ENCODE measurements at regions not wholly inside any gene's neighbourhood (a gene's known extent, or its start where the extent isn't known, plus 50 kb on each side); places are given as distances from the start of the nearest gene placed in this dataset.

- Histone ChIP-seq H3K36me3 (ENCODE audit: control insufficient read depth, insufficient read depth, low read length) (no peaks in the 10 kb centered on the region), H3K4me1 (ENCODE audit: control insufficient read depth, insufficient read depth, low read length) (no peaks in the 10 kb centered on the region), H3K27ac (ENCODE audit: low read length) (no peak overlapping the region), H3K9me3 (ENCODE audit: control insufficient read depth, insufficient read depth, low read length) (peaks cover 4% of the 10 kb centered on the region), H3K27me3 (ENCODE audit: control insufficient read depth, insufficient read depth, low read length) (no peaks in the 10 kb centered on the region), H3K4me3 (ENCODE audit: low read length) (no peak overlapping the region)
- no peak for TF ChIP-seq CTCF (IDR thresholded peaks at IDR 0.05)
- Mint-ChIP-seq H3K9me3 (peaks cover 3 to 11% of the 10 kb centered on the region in 2 donors), H3K36me3 (no peaks in the 10 kb centered on the region), H3K4me3 (no peak overlapping the region), H3K27me3 (ENCODE audit: low read depth in 2 of 2) (no peaks in the 10 kb centered on the region), H3K27ac (no peak overlapping the region), H3K4me1 (no peaks in the 10 kb centered on the region)
- 57% methylated on average over 4 of the region's 5 CpGs for WGBS (ENCODE audit: insufficient coverage)
- DNase-seq (no peak), ATAC-seq (no peak)
- intact Hi-C loops (cut with micrococcal nuclease): no loop called here
Measured at GRCh38 chr17:13135506-13135905, 117.7 kb upstream of the ELAC2 start.

GRCh38 chr17:13134076-13134475, 116.2 kb upstream of the ELAC2 start:
- H3K36me3 ChIP-seq (ENCODE audit: control insufficient read depth, insufficient read depth, low read length): no peaks in the 10 kb centered on the region
- H3K27me3 ChIP-seq (ENCODE audit: control insufficient read depth, insufficient read depth, low read length): no peaks in the 10 kb centered on the region
- TF ChIP-seq CTCF (IDR thresholded peaks at IDR 0.05): no peak
- H3K36me3 Mint-ChIP-seq: no peaks in the 10 kb centered on the region
- H3K4me3 ChIP-seq (ENCODE audit: low read length): no peak overlapping the region
- H3K27me3 Mint-ChIP-seq (ENCODE audit: low read depth in 2 of 2): no peaks in the 10 kb centered on the region
- intact Hi-C loops (cut with micrococcal nuclease): no loop called here
- no peak for ATAC-seq
- H3K4me1 Mint-ChIP-seq: no peaks in the 10 kb centered on the region
- DNase-seq: no peak
- no peak overlapping the region for H3K4me3 Mint-ChIP-seq
- WGBS (ENCODE audit: insufficient coverage): 35% methylated on average over 1 of the region's 1 CpG
- H3K9me3 Mint-ChIP-seq: peaks cover 0 to 9% of the 10 kb centered on the region in 2 donors
- no peak overlapping the region for H3K27ac Mint-ChIP-seq
- H3K9me3 ChIP-seq (ENCODE audit: control insufficient read depth, insufficient read depth, low read length): peaks cover 4% of the 10 kb centered on the region
- no peak overlapping the region for H3K27ac ChIP-seq (ENCODE audit: low read length)
- H3K4me1 ChIP-seq (ENCODE audit: control insufficient read depth, insufficient read depth, low read length): no peaks in the 10 kb centered on the region

- Histone ChIP-seq H3K36me3 (ENCODE audit: control insufficient read depth, insufficient read depth, low read length) (no peaks in the 10 kb centered on the region), H3K27ac (ENCODE audit: low read length) (no peak overlapping the region), H3K27me3 (ENCODE audit: control insufficient read depth, insufficient read depth, low read length) (no peaks in the 10 kb centered on the region), H3K4me3 (ENCODE audit: low read length) (no peak overlapping the region), H3K9me3 (ENCODE audit: control insufficient read depth, insufficient read depth, low read length) (no peaks in the 10 kb centered on the region), H3K4me1 (ENCODE audit: control insufficient read depth, insufficient read depth, low read length) (no peaks in the 10 kb centered on the region)
- TF ChIP-seq CTCF (IDR thresholded peaks at IDR 0.05): no peak
- Mint-ChIP-seq H3K27me3 (ENCODE audit: low read depth in 2 of 2) (no peaks in the 10 kb centered on the region), H3K9me3 (peaks cover 0 to 9% of the 10 kb centered on the region in 2 donors), H3K4me3 (no peak overlapping the region), H3K36me3 (no peaks in the 10 kb centered on the region), H3K4me1 (no peaks in the 10 kb centered on the region), H3K27ac (no peak overlapping the region)
- no peak for ATAC-seq
- no peak for DNase-seq
- WGBS (ENCODE audit: insufficient coverage): 63% methylated on average over 5 of the region's 5 CpGs
- intact Hi-C loops (cut with micrococcal nuclease): no loop called here
Measured at GRCh38 chr17:13131225-13131624, 113.4 kb upstream of the ELAC2 start.

GRCh38 chr17:13129356-13129755, 111.5 kb upstream of the ELAC2 start:
- no peaks in the 10 kb centered on the region for H3K36me3 Mint-ChIP-seq
- no peaks in the 10 kb centered on the region for H3K27me3 Mint-ChIP-seq (ENCODE audit: low read depth in 2 of 2)
- peaks cover 0 to 4% of the 10 kb centered on the region in 2 donors for H3K9me3 Mint-ChIP-seq
- Histone ChIP-seq H3K27me3 (ENCODE audit: control insufficient read depth, insufficient read depth, low read length) (no peaks in the 10 kb centered on the region), H3K9me3 (ENCODE audit: control insufficient read depth, insufficient read depth, low read length) (no peaks in the 10 kb centered on the region), H3K4me3 (ENCODE audit: low read length) (no peak overlapping the region), H3K36me3 (ENCODE audit: control insufficient read depth, insufficient read depth, low read length) (no peaks in the 10 kb centered on the region), H3K4me1 (ENCODE audit: control insufficient read depth, insufficient read depth, low read length) (no peaks in the 10 kb centered on the region), H3K27ac (ENCODE audit: low read length) (no peak overlapping the region)
- no peaks in the 10 kb centered on the region for H3K4me1 Mint-ChIP-seq
- intact Hi-C loops (cut with micrococcal nuclease): loop anchor here (10.0 kb wide), 1 partner anchor 715 kb away; no protein-coding TSS in a partner anchor
- no peak overlapping the region for H3K4me3 Mint-ChIP-seq
- DNase-seq: no peak
- no peak for TF ChIP-seq CTCF (IDR thresholded peaks at IDR 0.05)
- ATAC-seq: no peak
- 85% methylated on average over 2 of the region's 2 CpGs for WGBS (ENCODE audit: insufficient coverage)
- no peak overlapping the region for H3K27ac Mint-ChIP-seq

Measured in natural killer cell (primary cell).